HG02678 (cell line): ENCODE measurements at regions not wholly inside any gene's neighbourhood (a gene's known extent, or its start where the extent isn't known, plus 50 kb on each side); places are given as distances from the start of the nearest gene placed in this dataset.

ENCODE experiments used
- ATAC-seq: cut with Tn5 transposase; IDR thresholded peaks from one replicate; pipeline ENCODE4 v1.9.1; 2021; ENCODE audit warnings: mild to moderate bottlenecking, moderate library complexity; ENCODE audit not compliant: unreplicated experiment

- no peak for ATAC-seq
Observed at GRCh38 chr6:8731874-8732273, 296.5 kb upstream of the SLC35B3 start.

DNA sequence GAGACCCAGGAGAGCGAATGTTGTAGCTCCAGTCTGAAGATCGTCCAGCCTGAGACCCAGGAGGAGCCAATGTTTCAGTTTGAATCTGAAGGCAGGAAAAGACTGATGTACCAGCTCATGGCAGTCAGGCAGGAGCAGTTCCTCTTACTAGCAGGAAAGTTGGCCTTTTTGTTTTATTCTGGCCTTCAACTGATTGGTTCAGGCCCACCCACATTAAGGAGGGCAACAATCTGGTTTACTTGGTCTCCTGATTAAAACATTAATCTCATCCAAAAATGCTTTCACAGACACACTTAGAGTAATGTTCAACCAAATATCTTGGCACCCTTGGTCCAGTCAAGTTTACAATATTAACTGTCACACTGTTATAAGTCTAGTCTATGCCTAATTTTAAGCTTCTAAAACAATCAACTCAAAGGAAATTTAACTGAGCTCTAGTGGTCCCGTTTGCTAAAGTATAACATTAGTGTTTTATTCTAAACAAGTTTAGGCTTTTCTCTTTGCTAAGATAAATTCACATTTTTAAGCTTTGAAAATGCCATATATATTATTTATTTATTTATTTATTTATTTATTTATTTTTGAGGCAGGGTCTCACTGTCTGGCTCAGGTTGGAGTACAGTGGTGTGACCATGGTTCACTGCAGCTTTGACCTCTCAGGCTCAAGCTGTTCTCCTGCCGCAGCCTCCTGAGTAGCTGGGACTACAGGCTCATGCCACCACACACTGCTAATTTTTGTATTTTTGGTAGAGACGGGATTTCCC, 275.5 kb upstream of the SLC35B3 start:
- ATAC-seq, result no peak

DNA sequence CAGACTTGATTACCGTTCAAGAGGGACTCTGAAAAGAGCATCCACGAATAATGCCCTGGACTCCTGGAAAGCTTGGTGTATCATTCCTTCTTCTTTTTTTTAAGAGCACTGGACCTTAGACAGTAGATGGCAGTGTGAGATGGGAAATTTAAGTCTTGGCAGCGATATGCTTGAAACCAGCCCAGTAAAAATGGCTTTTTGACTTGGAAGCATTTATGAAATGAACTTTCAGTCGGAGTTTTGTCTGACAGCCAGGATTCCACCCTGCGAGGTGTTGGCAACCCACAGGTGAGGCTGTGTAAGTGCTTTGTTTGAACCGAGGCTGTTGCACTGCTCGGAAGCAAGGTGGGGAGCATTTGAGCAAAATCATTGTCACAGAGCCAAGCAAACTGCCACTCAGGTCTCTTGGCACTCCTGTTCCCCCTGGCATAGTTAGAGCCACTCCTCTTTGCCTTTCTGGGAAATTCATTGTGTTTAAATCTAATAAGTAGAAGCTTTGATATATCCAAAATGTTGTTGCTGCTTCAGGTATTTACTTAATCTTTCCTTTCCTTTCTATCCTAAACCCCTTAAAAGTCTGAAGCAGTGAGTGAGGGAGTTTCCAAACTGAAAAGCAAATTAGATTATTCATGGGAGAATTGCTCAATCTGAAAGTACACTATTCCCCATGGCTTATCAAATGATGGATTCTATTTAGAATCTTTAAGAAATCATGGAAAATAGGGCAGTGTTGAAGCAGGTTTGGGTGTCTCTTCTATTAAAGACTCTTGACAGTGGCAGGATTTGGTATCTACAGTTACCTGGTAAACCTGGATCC, 272.8 kb upstream of the SLC35B3 start:
- ATAC-seq, result no peak

GRCh38 chr6:8707369-8707768, 272.0 kb upstream of the SLC35B3 start:
- no peak for ATAC-seq

- no peak for ATAC-seq
Observed at GRCh38 chr6:8705435-8706020, 270.2 kb upstream of the SLC35B3 start.

GRCh38 chr6:8703059-8703458, 267.7 kb upstream of the SLC35B3 start:
- no peak for ATAC-seq

GRCh38 chr6:8688821-8689220, 253.5 kb upstream of the SLC35B3 start:
- no peak for ATAC-seq

GRCh38 chr6:8686077-8686476, 250.7 kb upstream of the SLC35B3 start:
- ATAC-seq, result no peak

DNA sequence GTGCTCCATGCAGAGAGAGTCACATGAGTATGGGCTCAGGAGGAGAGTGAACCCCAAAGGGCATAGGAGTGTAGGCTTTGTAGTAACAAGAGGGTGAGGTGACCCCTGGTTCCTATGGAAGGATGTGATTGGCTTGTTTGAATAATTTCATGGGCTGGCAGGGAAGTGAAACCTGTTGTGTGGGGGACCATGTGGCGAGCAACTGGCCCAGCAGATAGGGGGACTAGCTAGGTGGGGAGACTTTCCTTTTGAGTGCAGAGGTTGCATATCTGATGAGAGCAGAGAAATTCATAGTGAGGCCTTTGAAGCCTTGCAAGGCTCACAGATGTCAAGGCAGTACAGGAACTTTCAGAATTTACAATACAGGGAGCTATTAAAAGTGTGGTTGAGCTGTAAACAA, 247.9 kb upstream of the SLC35B3 start:
- no peak for ATAC-seq

GRCh38 chr6:8679823-8680222, 244.5 kb upstream of the SLC35B3 start:
- ATAC-seq, result no peak

DNA sequence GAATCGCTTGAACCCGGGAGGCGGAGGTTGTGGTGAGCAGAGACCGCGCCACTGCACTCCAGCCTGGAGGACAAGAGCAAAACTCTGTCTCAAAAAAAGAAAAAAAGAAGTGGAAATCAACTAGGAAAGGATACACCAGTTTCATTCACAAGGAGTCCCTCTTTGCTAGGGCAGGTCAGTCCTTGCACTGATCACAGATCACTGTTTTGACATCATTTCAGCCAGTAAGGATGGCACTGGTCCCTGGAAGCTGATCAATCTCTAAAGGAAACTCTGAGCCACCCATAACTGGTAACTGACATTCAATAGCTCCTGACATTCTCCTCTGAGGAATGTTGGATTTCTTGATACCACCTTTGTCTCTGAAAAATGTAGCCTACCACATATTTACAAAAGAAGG, 243.1 kb upstream of the SLC35B3 start:
- no peak for ATAC-seq

- ATAC-seq, result no peak
Observed at GRCh38 chr6:8674126-8674525, 238.8 kb upstream of the SLC35B3 start.

GRCh38 chr6:8672882-8673281, 237.5 kb upstream of the SLC35B3 start:
- ATAC-seq, result no peak

- ATAC-seq, result no peak
Observed at GRCh38 chr6:8670792-8671191, 235.4 kb upstream of the SLC35B3 start.

DNA sequence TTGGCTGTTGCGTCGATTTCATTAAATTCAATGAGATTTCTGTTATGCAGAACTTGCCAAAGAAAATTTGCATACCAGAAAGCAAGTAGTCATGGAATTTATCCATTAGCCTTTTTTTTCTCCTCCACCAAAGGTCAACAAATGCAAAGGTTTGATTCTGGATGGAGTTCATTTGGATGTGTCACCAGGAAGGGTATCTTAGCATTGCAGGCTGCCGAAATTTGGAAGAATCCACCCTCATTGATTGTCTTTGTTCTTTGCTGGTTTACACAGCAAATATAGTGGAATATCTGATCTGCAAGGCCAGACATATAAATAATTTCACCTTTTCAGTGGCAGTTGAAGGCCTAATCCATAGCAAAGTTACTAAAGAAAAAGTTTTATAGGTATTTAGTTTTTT, 229.4 kb upstream of the SLC35B3 start:
- ATAC-seq, result no peak

DNA sequence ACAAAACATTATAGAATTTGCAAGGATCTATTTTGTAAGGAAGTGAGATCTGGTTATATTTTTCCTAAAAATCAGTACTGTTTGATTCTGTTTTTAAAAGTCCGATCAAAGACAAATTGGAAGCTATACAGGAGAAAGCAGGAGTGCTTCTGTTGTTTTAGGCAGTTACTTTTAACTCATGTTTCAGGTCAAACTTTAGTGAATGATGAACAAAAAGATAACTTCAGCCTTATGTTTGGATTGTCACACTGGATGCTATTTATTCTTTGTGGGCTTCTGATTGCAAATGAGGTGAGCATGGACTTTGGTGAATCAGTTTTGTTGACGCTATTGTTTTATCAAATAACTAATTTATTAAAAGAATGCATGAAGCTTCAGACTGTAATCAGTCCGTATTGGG, 228.7 kb upstream of the SLC35B3 start:
- no peak for ATAC-seq

DNA sequence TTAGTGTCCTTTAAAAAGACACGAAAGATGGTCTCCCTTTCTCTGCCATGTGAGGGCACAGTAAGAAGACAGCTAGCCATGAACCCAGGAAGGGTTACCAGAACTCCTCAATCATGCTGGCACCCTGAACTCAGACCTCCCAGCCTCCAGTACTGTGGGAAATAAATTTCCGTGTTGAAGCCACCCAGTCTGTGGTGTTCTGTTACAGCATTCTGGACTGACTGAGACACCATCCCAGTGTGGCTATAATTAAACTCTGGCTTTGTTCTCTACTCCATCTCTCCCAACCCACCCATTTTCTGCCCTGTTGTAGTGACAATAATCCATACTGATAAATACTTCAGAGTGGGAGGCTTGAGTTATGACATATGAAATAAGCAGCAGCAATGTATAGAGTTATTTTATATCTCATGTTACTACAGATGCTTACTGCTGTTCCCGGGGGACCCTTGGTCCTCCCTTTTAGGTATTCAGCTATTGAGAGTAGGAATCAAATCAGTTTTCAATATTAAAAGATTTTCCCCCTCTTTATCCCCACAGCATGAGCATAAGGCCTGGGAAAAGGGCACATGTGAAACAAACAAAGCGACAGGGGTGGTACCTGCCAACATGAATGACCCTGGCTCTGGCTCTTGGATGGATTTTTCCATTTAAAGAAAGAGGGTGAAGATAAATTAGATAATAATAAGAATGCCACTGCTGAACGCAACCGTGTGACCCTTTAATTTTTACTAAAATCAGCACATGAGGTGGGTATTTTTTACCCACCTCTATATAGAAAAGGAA, 224.3 kb upstream of the SLC35B3 start:
- ATAC-seq, result no peak

- ATAC-seq, result no peak
Observed at GRCh38 chr6:8658416-8658815, 223.1 kb upstream of the SLC35B3 start.

DNA sequence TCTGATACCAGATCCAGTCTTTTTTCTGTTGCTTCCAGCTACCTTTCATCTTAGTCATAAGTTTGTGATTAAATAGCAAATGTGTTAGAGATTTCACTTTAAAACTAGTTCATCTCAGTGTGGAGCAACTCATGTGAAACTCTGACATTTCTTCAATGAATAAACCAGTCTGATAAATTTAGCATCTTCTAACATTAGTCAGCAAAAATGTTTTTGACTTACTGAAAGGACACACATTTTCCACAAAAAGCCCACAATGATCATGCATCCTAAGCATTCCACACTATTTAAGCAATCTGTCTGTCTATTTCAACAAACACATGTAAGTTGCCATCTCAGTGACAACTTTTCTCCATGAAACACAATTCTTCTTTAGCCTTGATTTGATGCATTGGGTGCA, 222.2 kb upstream of the SLC35B3 start:
- ATAC-seq, result no peak

DNA sequence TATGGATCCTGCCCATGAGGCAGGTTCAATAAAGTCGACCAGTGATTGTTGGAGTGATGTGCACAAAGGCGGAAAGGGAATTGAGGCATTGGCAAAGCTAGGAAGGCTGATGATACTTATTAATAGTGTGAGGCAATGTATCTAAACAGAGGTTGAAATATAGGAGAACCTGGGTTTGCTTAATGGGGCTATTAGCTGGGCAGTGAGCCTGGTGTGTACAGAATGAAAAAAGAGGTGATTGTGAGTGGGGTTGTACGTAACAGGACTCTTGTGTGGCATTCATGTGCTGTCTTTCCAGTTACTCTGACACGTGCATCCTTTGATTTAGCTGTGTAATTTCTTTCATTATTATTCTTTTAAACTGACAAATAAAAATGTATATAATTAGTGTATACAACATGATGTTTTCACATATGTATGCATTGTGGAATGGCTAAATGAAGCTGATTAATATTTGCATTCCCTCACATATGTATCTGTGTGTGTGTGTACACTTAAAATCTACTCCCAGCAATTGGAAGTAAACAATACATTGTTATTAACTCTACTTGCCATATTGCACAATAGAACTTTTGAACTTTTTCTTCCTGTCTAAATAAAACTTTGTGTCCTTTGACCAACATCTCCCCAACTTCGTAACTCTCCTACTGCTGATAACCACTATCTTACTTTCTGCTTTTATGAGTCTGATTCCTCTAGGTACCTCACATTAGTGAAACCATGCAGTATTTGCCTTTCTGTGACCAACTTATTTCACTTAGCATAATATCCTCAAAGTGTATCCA, 220.5 kb upstream of the SLC35B3 start:
- no peak for ATAC-seq
